CD14-positive monocyte (primary cell): ENCODE measurements at regions not wholly inside any gene's neighbourhood (a gene's known extent, or its start where the extent isn't known, plus 50 kb on each side); places are given as distances from the start of the nearest gene placed in this dataset.

Experiments
- DNase-seq, 3 donors: peaks; one replicate each; pipeline ENCODE4 v3.0.0-alpha.2; 2011 to 2022
- H2AFZ ChIP-seq: 2 replicates; pipeline ENCODE4 v1.6.0; 2012; ENCODE audit warnings: mild to moderate bottlenecking, low read depth, low read length, inconsistent platforms; ENCODE audit not compliant: insufficient read depth, poor library complexity, severe bottlenecking
- H3K27ac ChIP-seq, 2 donors: 1 replicate in 1 of 2; 2 replicates in 1 of 2; pipeline ENCODE4 v1.5.1; 2012 to 2013; ENCODE audit warnings: low read length in 2 of 2, control low read depth in 1 of 2, inconsistent platforms in 1 of 2, low read depth in 1 of 2, mild to moderate bottlenecking in 1 of 2
- H3K27me3 ChIP-seq, 2 donors: one replicate each; pipeline versions ENCODE4 v1.6.0 to v1.6.1; 2011 to 2013; ENCODE audit warnings: low read length in 2 of 2; ENCODE audit not compliant: control insufficient read depth in 2 of 2, insufficient read depth in 2 of 2
- H3K36me3 ChIP-seq, 2 donors: replicated peaks in 1 of 2; 1 replicate in 1 of 2; 2 replicates in 1 of 2; pipeline versions ENCODE4 v1.5.1 to v1.6.1; 2012 to 2013; ENCODE audit warnings: low read length in 2 of 2, control low read depth in 1 of 2, inconsistent platforms in 1 of 2, mild to moderate bottlenecking in 1 of 2; ENCODE audit not compliant: insufficient read depth in 2 of 2, control insufficient read depth in 1 of 2
- H3K4me1 ChIP-seq, 2 donors: 1 replicate in 1 of 2; 2 replicates in 1 of 2; pipeline versions ENCODE4 v1.5.1 to v1.6.1; 2012 to 2013; ENCODE audit warnings: low read length in 2 of 2, control low read depth in 1 of 2, inconsistent platforms in 1 of 2, mild to moderate bottlenecking in 1 of 2, moderate library complexity in 1 of 2; ENCODE audit not compliant: insufficient read depth in 2 of 2, control insufficient read depth in 1 of 2
- H3K4me2 ChIP-seq: replicated peaks from 2 replicates; pipeline ENCODE3; 2012; ENCODE audit warnings: low read length, moderate library complexity, mild to moderate bottlenecking; ENCODE audit not compliant: poor library complexity, severe bottlenecking; ENCODE audit errors: extremely low read depth
- H3K4me3 ChIP-seq, 3 experiments: fragments of 200-600 bp in 1 of 3; sonication (generic) in 1 of 3; replicated peaks in 1 of 3; 1 replicate in 2 of 3; 2 replicates in 1 of 3; pipeline ENCODE4 v1.5.1; 2011 to 2013; ENCODE audit warnings: low read length in 3 of 3, mild to moderate bottlenecking in 3 of 3, control low read depth in 2 of 3, low read depth in 2 of 3, inconsistent platforms in 1 of 3, moderate library complexity in 1 of 3
- H3K79me2 ChIP-seq: 2 replicates; pipeline ENCODE4 v1.6.0; 2012; ENCODE audit warnings: mild to moderate bottlenecking, control low read depth, inconsistent platforms, low read length, moderate library complexity; ENCODE audit not compliant: insufficient read depth
- H3K9ac ChIP-seq: 2 replicates; pipeline ENCODE4 v1.6.0; 2017; ENCODE audit warnings: low read length, mild to moderate bottlenecking; ENCODE audit not compliant: insufficient read depth, poor library complexity, severe bottlenecking
- H3K9me3 ChIP-seq, 2 donors: replicated peaks in 1 of 2; 1 replicate in 1 of 2; 2 replicates in 1 of 2; pipeline versions ENCODE4 v1.5.1 to v1.6.1; 2012 to 2013; ENCODE audit warnings: low read length in 2 of 2, control low read depth in 1 of 2; ENCODE audit not compliant: control insufficient read depth in 1 of 2, insufficient read depth in 1 of 2
- H4K20me1 ChIP-seq: 2 replicates; pipeline ENCODE4 v1.6.0; 2012; ENCODE audit warnings: mild to moderate bottlenecking, low read length, control low read depth, moderate library complexity; ENCODE audit not compliant: insufficient read depth
- H3K27ac Mint-ChIP-seq, 7 donors: one replicate each; pipeline ENCODE4 v1.8.0; 2020; ENCODE audit warnings: mild to moderate bottlenecking in 7 of 7, mixed read lengths in 7 of 7, moderate library complexity in 6 of 7, inconsistent platforms in 2 of 7
- H3K27me3 Mint-ChIP-seq, 3 donors: one replicate each; pipeline ENCODE4 v1.8.0; 2021 to 2022; ENCODE audit warnings: low read depth in 3 of 3, mild to moderate bottlenecking in 3 of 3, mixed read lengths in 3 of 3, moderate library complexity in 3 of 3, inconsistent platforms in 1 of 3
- H3K36me3 Mint-ChIP-seq, 2 donors: one replicate each; pipeline ENCODE4 v1.8.0; 2020; ENCODE audit warnings: mixed read lengths in 2 of 2, inconsistent platforms in 1 of 2, mild to moderate bottlenecking in 1 of 2
- H3K4me1 Mint-ChIP-seq: one replicate; pipeline ENCODE4 v1.8.0; 2020; ENCODE audit warnings: mild to moderate bottlenecking, mixed read lengths
- H3K4me3 Mint-ChIP-seq, 2 donors: one replicate each; pipeline ENCODE4 v1.8.0; 2020; ENCODE audit warnings: mild to moderate bottlenecking in 2 of 2, mixed read lengths in 2 of 2, moderate library complexity in 1 of 2
- H3K9me3 Mint-ChIP-seq, 7 donors: one replicate each; pipeline ENCODE4 v1.8.0; 2020 to 2022; ENCODE audit warnings: mixed read lengths in 7 of 7, mild to moderate bottlenecking in 6 of 7, moderate library complexity in 6 of 7, inconsistent platforms in 2 of 7
- WGBS: methylation state at CpG from one replicate; pipeline ENCODE4 v1.1.5; 2013; ENCODE audit warnings: missing lambda C conversion rate; ENCODE audit not compliant: insufficient coverage; 5-methylcytosine and 5-hydroxymethylcytosine counted together
- intact Hi-C, 2 donors: fragments of 100-400 bp; cut with micrococcal nuclease; formaldehyde crosslinking; loops; one replicate each; pipeline versions ENCODE4 v1.15.0 to v1.15.1; 2023
- TF ChIP-seq, protein P1 (sequence below): fragments of 200-600 bp; IDR thresholded peaks from one replicate; pipeline ENCODE4 v1.8.0; 2022; ENCODE audit warnings: antibody characterized with exemption, mild to moderate bottlenecking

DNA sequence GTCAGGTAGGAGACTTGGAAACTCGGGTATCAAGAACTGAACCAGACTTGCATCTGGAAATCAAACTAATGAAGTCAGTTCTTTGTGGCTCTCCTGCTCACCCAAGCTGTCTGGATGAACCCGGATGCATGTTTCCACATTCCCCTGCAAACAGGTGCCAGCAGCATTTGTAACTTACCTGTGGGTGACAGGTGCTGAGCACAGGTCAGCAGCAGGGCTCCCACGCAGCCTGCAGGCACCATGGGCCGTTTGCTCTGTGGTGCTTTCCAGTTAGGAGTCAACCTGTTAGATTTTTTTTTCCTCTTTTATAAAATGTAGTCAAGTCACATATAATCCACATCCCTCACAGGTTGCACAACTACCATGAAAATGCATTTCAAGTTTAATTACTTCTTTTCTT is 385.6 kb upstream of the ADGRL3 start:
- Histone ChIP-seq H3K27me3 (no peaks in the 10 kb centered on the region), H3K27ac (no peak overlapping the region), H4K20me1 (no peaks in the 10 kb centered on the region), H3K4me2 (no peak overlapping the region), H3K4me3 (no peak overlapping the region), H3K4me1 (no peaks in the 10 kb centered on the region), H2AFZ (no peak overlapping the region), H3K9me3 (peaks cover 0 to 3% of the 10 kb centered on the region in 2 donors), H3K79me2 (no peaks in the 10 kb centered on the region), H3K36me3 (no peaks in the 10 kb centered on the region), H3K9ac (no peak overlapping the region)
- Mint-ChIP-seq H3K27ac (no peak overlapping the region), H3K9me3 (peaks cover 0 to 4% (median 3%) of the 10 kb centered on the region in 7 donors), H3K36me3 (no peaks in the 10 kb centered on the region), H3K27me3 (no peaks in the 10 kb centered on the region), H3K4me3 (no peak overlapping the region), H3K4me1 (no peaks in the 10 kb centered on the region)
- WGBS = 94% methylated on average over 2 of the region's 4 CpGs
- TF ChIP-seq, protein P1, sequence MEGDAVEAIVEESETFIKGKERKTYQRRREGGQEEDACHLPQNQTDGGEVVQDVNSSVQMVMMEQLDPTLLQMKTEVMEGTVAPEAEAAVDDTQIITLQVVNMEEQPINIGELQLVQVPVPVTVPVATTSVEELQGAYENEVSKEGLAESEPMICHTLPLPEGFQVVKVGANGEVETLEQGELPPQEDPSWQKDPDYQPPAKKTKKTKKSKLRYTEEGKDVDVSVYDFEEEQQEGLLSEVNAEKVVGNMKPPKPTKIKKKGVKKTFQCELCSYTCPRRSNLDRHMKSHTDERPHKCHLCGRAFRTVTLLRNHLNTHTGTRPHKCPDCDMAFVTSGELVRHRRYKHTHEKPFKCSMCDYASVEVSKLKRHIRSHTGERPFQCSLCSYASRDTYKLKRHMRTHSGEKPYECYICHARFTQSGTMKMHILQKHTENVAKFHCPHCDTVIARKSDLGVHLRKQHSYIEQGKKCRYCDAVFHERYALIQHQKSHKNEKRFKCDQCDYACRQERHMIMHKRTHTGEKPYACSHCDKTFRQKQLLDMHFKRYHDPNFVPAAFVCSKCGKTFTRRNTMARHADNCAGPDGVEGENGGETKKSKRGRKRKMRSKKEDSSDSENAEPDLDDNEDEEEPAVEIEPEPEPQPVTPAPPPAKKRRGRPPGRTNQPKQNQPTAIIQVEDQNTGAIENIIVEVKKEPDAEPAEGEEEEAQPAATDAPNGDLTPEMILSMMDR = no peak
- intact Hi-C loops = no loop called here
- DNase-seq = no peak

- H3K27me3 ChIP-seq = no peaks in the 10 kb centered on the region
- no CpG with 5 or more reads among the region's 1 CpG for WGBS
- no peaks in the 10 kb centered on the region for H3K27me3 Mint-ChIP-seq
- H3K4me3 ChIP-seq = no peak overlapping the region
- no peaks in the 10 kb centered on the region for H3K36me3 ChIP-seq
- H3K4me3 Mint-ChIP-seq = no peak overlapping the region
- no peaks in the 10 kb centered on the region for H3K4me1 Mint-ChIP-seq
- DNase-seq = no peak
- H3K9ac ChIP-seq = no peak overlapping the region
- H3K9me3 ChIP-seq = peaks cover 0 to 6% of the 10 kb centered on the region in 2 donors
- H3K9me3 Mint-ChIP-seq = peaks cover 0 to 14% (median 5%) of the 10 kb centered on the region in 7 donors
- H3K4me2 ChIP-seq = no peak overlapping the region
- no peaks in the 10 kb centered on the region for H4K20me1 ChIP-seq
- H3K4me1 ChIP-seq = no peaks in the 10 kb centered on the region
- no peaks in the 10 kb centered on the region for H3K36me3 Mint-ChIP-seq
- no peak overlapping the region for H3K27ac Mint-ChIP-seq
- no peaks in the 10 kb centered on the region for H3K79me2 ChIP-seq
- intact Hi-C loops = no loop called here
- H3K27ac ChIP-seq = no peak overlapping the region
- no peak overlapping the region for H2AFZ ChIP-seq
- TF ChIP-seq, protein P1 = no peak
Measured at GRCh38 chr4:60817609-60818008, 382.5 kb upstream of the ADGRL3 start.
